Chondrocyte (in vitro differentiated cells): ENCODE measurements at regions not wholly inside any gene's neighbourhood (a gene's known extent, or its start where the extent isn't known, plus 50 kb on each side); places are given as distances from the start of the nearest gene placed in this dataset.

ENCODE experiments used
- DNase-seq: peaks from one replicate; pipeline ENCODE4 v3.0.0; 2021; ENCODE audit warnings: mixed read lengths, low spot score
- H3K27ac Mint-ChIP-seq: one replicate; pipeline ENCODE4 v1.8.0; 2021; ENCODE audit warnings: mild to moderate bottlenecking, moderate library complexity, mixed read lengths; ENCODE audit not compliant: unreplicated experiment
- H3K27me3 Mint-ChIP-seq: 2 replicates; pipeline ENCODE4 v1.8.0; 2021; ENCODE audit warnings: low read depth, mixed read lengths
- H3K36me3 Mint-ChIP-seq: 2 replicates; pipeline ENCODE4 v1.8.0; 2021; ENCODE audit warnings: low read depth, mixed read lengths
- H3K4me1 Mint-ChIP-seq: 2 replicates; pipeline ENCODE4 v1.8.0; 2021; ENCODE audit warnings: low read depth, mild to moderate bottlenecking, mixed read lengths
- H3K4me3 Mint-ChIP-seq: one replicate; pipeline ENCODE4 v1.8.0; 2021; ENCODE audit warnings: mild to moderate bottlenecking, moderate library complexity, mixed read lengths; ENCODE audit not compliant: unreplicated experiment
- H3K9me3 Mint-ChIP-seq: 2 replicates; pipeline ENCODE4 v1.8.0; 2021; ENCODE audit warnings: low read depth, mixed read lengths
- CTCF ChIP-seq: fragments of 200-600 bp; sonication (generic); IDR thresholded peaks from 2 replicates; pipeline ENCODE4 v1.5.0; 2021; ENCODE audit warnings: antibody characterized with exemption, mild to moderate bottlenecking, moderate library complexity

GRCh38 chr22:44430716-44431115 is 67.3 kb downstream of the RTL6 start:
- no peak for DNase-seq
- Mint-ChIP-seq H3K4me1 (no peaks in the 10 kb centered on the region), H3K4me3 (no peak overlapping the region), H3K36me3 (no peaks in the 10 kb centered on the region), H3K27me3 (peaks cover 26% of the 10 kb centered on the region), H3K9me3 (no peaks in the 10 kb centered on the region), H3K27ac (no peak overlapping the region)
- no peak for TF ChIP-seq CTCF

GRCh38 chr22:44429941-44430587 is 68.0 kb downstream of the RTL6 start:
- TF ChIP-seq CTCF, result no peak
- Mint-ChIP-seq H3K4me1 (peaks cover 6% of the 10 kb centered on the region), H3K36me3 (no peaks in the 10 kb centered on the region), H3K9me3 (no peaks in the 10 kb centered on the region), H3K27ac (no peak overlapping the region), H3K27me3 (peaks cover 24% of the 10 kb centered on the region), H3K4me3 (no peak overlapping the region)
- no peak for DNase-seq

- no peak overlapping the region for H3K27ac Mint-ChIP-seq
- H3K27me3 Mint-ChIP-seq, result peaks cover 16% of the 10 kb centered on the region
- no peak for DNase-seq
- no peak overlapping the region for H3K4me3 Mint-ChIP-seq
- H3K36me3 Mint-ChIP-seq, result no peaks in the 10 kb centered on the region
- H3K9me3 Mint-ChIP-seq, result no peaks in the 10 kb centered on the region
- peaks cover 14% of the 10 kb centered on the region for H3K4me1 Mint-ChIP-seq
- TF ChIP-seq CTCF, result no peak
Measured at GRCh38 chr22:44428941-44429830, 68.8 kb downstream of the RTL6 start.

- Mint-ChIP-seq H3K4me3 (no peak overlapping the region), H3K36me3 (no peaks in the 10 kb centered on the region), H3K9me3 (no peaks in the 10 kb centered on the region), H3K27me3 (peaks cover 10% of the 10 kb centered on the region), H3K4me1 (peaks cover 21% of the 10 kb centered on the region), H3K27ac (no peak overlapping the region)
- no peak for DNase-seq
- TF ChIP-seq CTCF, result no peak
Measured at GRCh38 chr22:44427611-44428470, 70.2 kb downstream of the RTL6 start.

- no peaks in the 10 kb centered on the region for H3K36me3 Mint-ChIP-seq
- no peak for TF ChIP-seq CTCF
- H3K4me1 Mint-ChIP-seq, result peaks cover 24% of the 10 kb centered on the region
- DNase-seq, result no peak
- H3K4me3 Mint-ChIP-seq, result no peak overlapping the region
- H3K27ac Mint-ChIP-seq, result no peak overlapping the region
- no peaks in the 10 kb centered on the region for H3K9me3 Mint-ChIP-seq
- H3K27me3 Mint-ChIP-seq, result peaks cover 7% of the 10 kb centered on the region
Measured at GRCh38 chr22:44426981-44427380, 71.1 kb downstream of the RTL6 start.
